HUES64 (cell line): ENCODE measurements at regions not wholly inside any gene's neighbourhood (a gene's known extent, or its start where the extent isn't known, plus 50 kb on each side); places are given as distances from the start of the nearest gene placed in this dataset.

ENCODE experiments used
- H3K27ac ChIP-seq: 2 replicates; pipeline ENCODE4 v1.7.0; 2013; ENCODE audit warnings: low read depth, low read length, inconsistent platforms
- H3K27me3 ChIP-seq: 2 replicates; pipeline ENCODE4 v1.6.1; 2013; ENCODE audit warnings: mild to moderate bottlenecking, low read length; ENCODE audit not compliant: insufficient read depth
- H3K36me3 ChIP-seq: 2 replicates; pipeline ENCODE4 v1.6.1; 2013; ENCODE audit warnings: mild to moderate bottlenecking, low read length; ENCODE audit not compliant: insufficient read depth
- H3K4me1 ChIP-seq: 2 replicates; pipeline ENCODE4 v1.6.1; 2013; ENCODE audit warnings: mild to moderate bottlenecking, low read length, moderate library complexity; ENCODE audit not compliant: insufficient read depth
- H3K4me3 ChIP-seq: 2 replicates; pipeline ENCODE4 v1.5.1; 2013; ENCODE audit warnings: mild to moderate bottlenecking, low read length, moderate library complexity
- H3K9ac ChIP-seq: 2 replicates; pipeline ENCODE4 v1.6.1; 2013; ENCODE audit warnings: mild to moderate bottlenecking, low read depth, low read length
- H3K9me3 ChIP-seq: 2 replicates; pipeline ENCODE4 v1.6.1; 2013; ENCODE audit warnings: low read depth, low read length; ENCODE audit not compliant: insufficient read depth
- whole genome bisulfite sequencing: fragments of 150-250, 120-280 bp; methylation state at CpG from one replicate; pipeline ENCODE4 v1.1.7; 2013; ENCODE audit warnings: missing lambda C conversion rate; 5-methylcytosine and 5-hydroxymethylcytosine counted together

DNA sequence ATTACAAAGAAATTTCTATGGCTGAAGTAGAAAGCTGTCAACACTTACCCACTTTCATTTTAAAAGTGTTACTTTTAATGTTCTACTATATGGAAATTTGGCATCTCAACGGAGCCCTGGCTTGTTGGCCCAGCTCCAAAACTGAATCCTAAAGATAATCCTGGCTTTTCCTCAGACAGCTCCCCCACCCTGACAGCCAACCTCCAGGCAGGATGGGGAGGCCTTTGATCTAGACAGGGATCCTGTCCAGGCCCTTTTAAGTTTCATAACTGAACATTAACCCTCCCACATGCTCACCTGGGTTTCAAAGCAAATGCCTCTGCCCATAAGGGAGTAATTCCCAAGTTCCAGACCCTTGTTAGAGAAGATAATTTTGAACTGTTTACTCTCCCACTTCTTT lies 99.3 kb upstream of the RALGPS2 start:
- Histone ChIP-seq H3K4me3 (no peak overlapping the region), H3K36me3 (no peaks in the 10 kb centered on the region), H3K9ac (no peak overlapping the region), H3K9me3 (no peaks in the 10 kb centered on the region), H3K27me3 (no peaks in the 10 kb centered on the region), H3K27ac (no peak overlapping the region), H3K4me1 (0 out of 2 replicates have a peak, but pooled peaks cover 5% of the 10 kb centered on the region)
- 78% methylated on average over 1 of the region's 1 CpG for WGBS

DNA sequence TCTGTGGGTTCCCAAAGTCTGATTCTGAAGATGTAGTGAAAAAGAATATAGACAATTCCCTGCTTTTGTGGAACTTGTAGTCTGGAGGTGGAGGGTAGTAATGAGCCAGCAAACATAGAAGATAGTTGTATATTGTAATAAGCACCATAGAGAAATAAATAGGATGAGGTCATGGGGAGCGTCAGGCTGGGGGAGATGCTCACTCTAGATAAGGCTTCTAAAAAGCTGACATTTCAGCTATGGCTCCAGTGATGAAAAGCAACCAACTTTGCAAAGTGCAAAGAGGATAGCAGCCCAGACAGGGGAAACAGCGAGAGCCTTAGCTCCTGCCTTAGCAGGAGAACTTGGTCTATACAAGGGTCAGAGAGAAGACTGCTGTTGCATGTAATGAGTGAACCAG lies 98.0 kb upstream of the RALGPS2 start:
- WGBS, result 97% methylated on average over 2 of the region's 2 CpGs
- H3K36me3 ChIP-seq, result no peaks in the 10 kb centered on the region
- H3K4me1 ChIP-seq, result 0 out of 2 replicates have a peak, but pooled peaks cover 5% of the 10 kb centered on the region
- no peaks in the 10 kb centered on the region for H3K9me3 ChIP-seq
- H3K27ac ChIP-seq, result no peak overlapping the region
- no peak overlapping the region for H3K4me3 ChIP-seq
- no peak overlapping the region for H3K9ac ChIP-seq
- no peaks in the 10 kb centered on the region for H3K27me3 ChIP-seq

GRCh38 chr1:178628637-178629251 lies 96.3 kb upstream of the RALGPS2 start:
- Histone ChIP-seq H3K27me3 (no peaks in the 10 kb centered on the region), H3K9me3 (no peaks in the 10 kb centered on the region), H3K4me1 (peaks cover 14% of the 10 kb centered on the region; the same call in 1 of the 2 replicates), H3K36me3 (no peaks in the 10 kb centered on the region), H3K4me3 (no peak overlapping the region), H3K27ac (no peak overlapping the region), H3K9ac (no peak overlapping the region)
- WGBS, result 96% methylated on average over 2 of the region's 2 CpGs

- Histone ChIP-seq H3K9me3 (no peaks in the 10 kb centered on the region), H3K4me3 (no peak overlapping the region), H3K27ac (no peak overlapping the region), H3K27me3 (no peaks in the 10 kb centered on the region), H3K4me1 (peaks cover 16% of the 10 kb centered on the region; the same call in 1 of the 2 replicates), H3K9ac (no peak overlapping the region), H3K36me3 (no peaks in the 10 kb centered on the region)
- 75% methylated on average over 6 of the region's 6 CpGs for WGBS
These were observed 95.5 kb upstream of the RALGPS2 start for GRCh38 chr1:178629252-178630154.

GRCh38 chr1:178630417-178630816 lies 94.6 kb upstream of the RALGPS2 start:
- Histone ChIP-seq H3K27me3 (no peaks in the 10 kb centered on the region), H3K27ac (no peak overlapping the region), H3K9ac (no peak overlapping the region), H3K36me3 (no peaks in the 10 kb centered on the region), H3K4me3 (no peak overlapping the region), H3K9me3 (no peaks in the 10 kb centered on the region), H3K4me1 (peaks cover 20% of the 10 kb centered on the region; the same call in 1 of the 2 replicates)

DNA sequence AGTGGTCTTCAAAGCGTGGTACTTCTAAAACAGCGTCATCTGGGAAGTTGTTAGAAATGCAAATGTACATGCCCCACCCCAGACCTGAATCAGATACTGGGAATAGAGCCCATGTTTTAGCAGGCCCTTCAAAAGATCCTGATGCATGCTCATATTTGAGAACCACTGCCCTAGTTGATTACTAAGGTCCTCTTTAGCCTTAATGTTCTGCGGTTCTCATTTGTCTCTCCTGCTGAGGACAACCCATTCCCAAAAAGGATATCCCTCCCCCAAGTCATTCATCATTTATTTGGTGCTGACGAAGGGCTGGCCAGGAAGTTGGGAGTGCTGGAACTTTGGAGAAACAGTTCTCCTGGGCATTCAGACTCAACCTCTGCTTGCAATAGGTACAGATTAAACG lies 92.4 kb upstream of the RALGPS2 start:
- H3K27ac ChIP-seq, result no peak overlapping the region

DNA sequence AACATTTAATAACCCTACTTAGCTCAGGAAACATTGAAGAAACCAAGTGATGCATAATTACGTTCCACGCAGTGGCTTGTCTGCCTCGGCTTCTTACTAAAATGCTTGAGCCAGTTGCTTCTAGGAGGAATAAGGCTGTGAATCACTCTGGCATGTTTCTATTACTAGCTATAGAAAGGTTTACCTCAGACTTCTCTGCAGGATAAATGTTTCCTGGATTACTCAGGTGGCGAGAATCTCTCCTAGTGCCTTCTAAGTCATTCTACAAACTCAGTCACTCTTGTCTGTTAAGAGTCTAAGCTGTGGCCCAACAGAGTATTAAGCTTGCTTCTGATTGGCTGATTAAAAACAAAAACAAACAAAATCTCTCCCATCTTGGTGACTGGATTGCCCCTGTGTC lies 92.0 kb upstream of the RALGPS2 start:
- H3K36me3 ChIP-seq, result no peaks in the 10 kb centered on the region

More for the DNA sequence above, 92.4 kb upstream of the RALGPS2 start:
- H3K4me1 ChIP-seq, result peaks cover 20% of the 10 kb centered on the region; the same call in 1 of the 2 replicates
- H3K36me3 ChIP-seq, result no peaks in the 10 kb centered on the region
- H3K4me3 ChIP-seq, result no peak overlapping the region
- 57% methylated on average over 5 of the region's 5 CpGs for WGBS
- no peaks in the 10 kb centered on the region for H3K27me3 ChIP-seq
- H3K9me3 ChIP-seq, result no peaks in the 10 kb centered on the region
- H3K9ac ChIP-seq, result no peak overlapping the region

DNA sequence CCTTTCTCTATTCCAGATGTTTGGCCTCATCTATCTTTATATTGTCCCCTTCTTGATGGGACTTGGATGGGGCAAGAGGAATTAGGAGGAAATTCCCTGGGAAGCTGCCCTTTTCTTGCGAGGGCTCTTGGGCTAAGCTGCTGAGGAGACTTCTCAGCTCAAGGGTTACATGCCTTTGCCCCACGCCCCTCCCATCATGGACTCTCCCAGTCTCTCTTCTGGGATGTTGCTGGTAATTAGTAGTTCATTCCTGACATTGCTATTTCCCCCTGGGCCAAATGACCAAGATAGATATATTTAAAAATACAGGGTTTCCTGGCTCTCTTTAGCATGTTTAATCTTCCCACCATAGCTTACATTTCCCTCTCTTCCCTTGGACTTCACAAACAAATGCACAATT lies 90.6 kb upstream of the RALGPS2 start:
- Histone ChIP-seq H3K4me1 (peaks cover 15% of the 10 kb centered on the region; the same call in 1 of the 2 replicates), H3K9ac (no peak overlapping the region), H3K36me3 (no peaks in the 10 kb centered on the region), H3K27ac (no peak overlapping the region), H3K9me3 (no peaks in the 10 kb centered on the region), H3K4me3 (no peak overlapping the region), H3K27me3 (no peaks in the 10 kb centered on the region)
- 91% methylated on average over 1 of the region's 2 CpGs for WGBS

More for the DNA sequence above, 92.0 kb upstream of the RALGPS2 start:
- WGBS, result 96% methylated on average over 4 of the region's 4 CpGs
- Histone ChIP-seq H3K9ac (no peak overlapping the region), H3K27me3 (no peaks in the 10 kb centered on the region), H3K27ac (no peak overlapping the region), H3K9me3 (no peaks in the 10 kb centered on the region), H3K4me1 (peaks cover 20% of the 10 kb centered on the region; the same call in 1 of the 2 replicates), H3K4me3 (no peak overlapping the region)

DNA sequence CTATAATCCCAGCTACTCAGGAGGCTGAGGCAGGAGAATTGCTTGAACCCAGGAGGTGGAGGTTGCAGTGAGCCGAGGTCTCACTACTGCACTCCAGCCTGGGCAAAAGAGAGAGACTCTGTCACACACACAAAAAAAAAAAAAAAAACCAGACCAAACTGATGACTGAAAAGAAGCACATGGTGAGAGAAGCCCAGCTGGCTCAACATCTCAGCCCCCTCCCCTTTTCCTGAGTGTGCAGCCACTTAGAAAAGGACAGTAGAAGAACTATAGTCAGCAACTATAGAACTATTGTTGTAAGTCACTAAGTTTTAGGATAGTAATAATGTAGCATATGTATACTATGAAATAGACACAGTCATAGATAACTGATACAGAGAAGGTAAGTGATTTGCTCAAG lies 87.2 kb upstream of the RALGPS2 start:
- Histone ChIP-seq H3K9ac (no peak overlapping the region), H3K27ac (no peak overlapping the region), H3K9me3 (no peaks in the 10 kb centered on the region), H3K36me3 (no peaks in the 10 kb centered on the region), H3K4me3 (no peak overlapping the region), H3K4me1 (peaks cover 12% of the 10 kb centered on the region), H3K27me3 (no peaks in the 10 kb centered on the region)
- WGBS, result 86% methylated on average over 1 of the region's 1 CpG

- Histone ChIP-seq H3K27ac (no peak overlapping the region), H3K9ac (no peak overlapping the region), H3K27me3 (no peaks in the 10 kb centered on the region), H3K9me3 (no peaks in the 10 kb centered on the region), H3K36me3 (no peaks in the 10 kb centered on the region), H3K4me3 (no peak overlapping the region), H3K4me1 (peaks cover 10% of the 10 kb centered on the region; the same call in 1 of the 2 replicates)
These were observed 85.7 kb upstream of the RALGPS2 start for GRCh38 chr1:178639326-178639725.

DNA sequence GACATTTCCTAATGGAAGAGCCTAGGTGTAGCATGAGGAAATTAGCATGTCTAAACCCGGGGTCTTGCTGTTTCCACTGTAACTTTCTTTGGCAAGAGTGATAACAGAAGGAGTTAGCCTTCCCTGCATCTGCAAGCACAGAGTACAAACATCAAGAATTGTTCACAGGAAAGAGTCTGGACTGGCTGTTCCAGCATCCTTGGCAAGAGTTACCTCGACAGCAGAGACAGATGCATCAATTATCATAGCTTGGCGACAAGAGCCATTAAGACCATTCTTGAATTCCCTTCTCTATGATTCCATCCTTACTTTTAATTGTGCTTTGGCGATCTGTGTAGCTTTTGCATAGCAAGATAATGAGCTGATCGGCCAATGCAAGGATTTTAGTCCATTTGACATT lies 82.8 kb upstream of the RALGPS2 start:
- no peaks in the 10 kb centered on the region for H3K9me3 ChIP-seq
- no peak overlapping the region for H3K4me3 ChIP-seq
- no peaks in the 10 kb centered on the region for H3K27me3 ChIP-seq
- H3K4me1 ChIP-seq, result peaks cover 21% of the 10 kb centered on the region
- no peak overlapping the region for H3K27ac ChIP-seq
- no peaks in the 10 kb centered on the region for H3K36me3 ChIP-seq
- no peak overlapping the region for H3K9ac ChIP-seq
- 79% methylated on average over 5 of the region's 5 CpGs for WGBS
